Fibroblast of lung (primary cell): ENCODE measurements at regions not wholly inside any gene's neighbourhood (a gene's known extent, or its start where the extent isn't known, plus 50 kb on each side); places are given as distances from the start of the nearest gene placed in this dataset.

Source experiments
- DNase-seq, 2 donors: peaks; one replicate each; pipeline versions ENCODE4 v3.0.0 to v3.0.0-alpha.2; 2010; ENCODE audit warnings: low read depth in 2 of 2
- H2AFZ ChIP-seq: 2 replicates; pipeline ENCODE4 v1.5.1; 2012; ENCODE audit warnings: low read length, control low read depth, inconsistent platforms
- H3K27ac ChIP-seq: 2 replicates; pipeline ENCODE4 v1.5.1; 2011; ENCODE audit warnings: low read length, control low read depth; ENCODE audit not compliant: insufficient read depth
- H3K27me3 ChIP-seq: 2 replicates; pipeline ENCODE4 v1.5.1; 2011; ENCODE audit warnings: mild to moderate bottlenecking, low read length; ENCODE audit not compliant: control insufficient read depth, insufficient read depth
- H3K36me3 ChIP-seq: 2 replicates; pipeline ENCODE4 v1.5.1; 2011; ENCODE audit warnings: low read length; ENCODE audit not compliant: control insufficient read depth, insufficient read depth
- H3K4me1 ChIP-seq: 2 replicates; pipeline ENCODE4 v1.5.1; 2011; ENCODE audit warnings: low read length; ENCODE audit not compliant: control insufficient read depth, insufficient read depth; ENCODE audit errors: extremely low read depth
- H3K4me2 ChIP-seq: 2 replicates; pipeline ENCODE4 v1.5.1; 2011; ENCODE audit warnings: low read length, control low read depth; ENCODE audit not compliant: insufficient read depth; ENCODE audit errors: extremely low read depth
- H3K4me3 ChIP-seq, 4 experiments: fragments of 200-600 bp in 1 of 4; sonication (generic) in 1 of 4; replicated peaks in 1 of 4; 2 replicates each; pipeline ENCODE4 v1.5.1; 2011 to 2016; ENCODE audit warnings: low read length in 4 of 4, low read depth in 3 of 4, mild to moderate bottlenecking in 3 of 4, control low read depth in 2 of 4, inconsistent platforms in 1 of 4, mixed read lengths in 1 of 4; ENCODE audit not compliant: insufficient read depth in 1 of 4; ENCODE audit errors: control extremely low read depth in 1 of 4
- H3K79me2 ChIP-seq: 2 replicates; pipeline ENCODE4 v1.5.1; 2012; ENCODE audit warnings: mild to moderate bottlenecking, low read length, inconsistent platforms; ENCODE audit not compliant: control insufficient read depth, insufficient read depth
- H3K9ac ChIP-seq: 2 replicates; pipeline ENCODE4 v1.5.1; 2011; ENCODE audit warnings: mild to moderate bottlenecking, low read length, control low read depth; ENCODE audit not compliant: insufficient read depth
- H3K9me3 ChIP-seq: 2 replicates; pipeline ENCODE4 v1.5.1; 2012; ENCODE audit warnings: low read depth, low read length; ENCODE audit not compliant: control insufficient read depth, insufficient read depth
- H4K20me1 ChIP-seq: 2 replicates; pipeline ENCODE4 v1.5.1; 2011; ENCODE audit warnings: low read length; ENCODE audit not compliant: control insufficient read depth, insufficient read depth; ENCODE audit errors: extremely low read depth
- EZH2 ChIP-seq: IDR thresholded peaks from 2 replicates; pipeline ENCODE4 v1.5.1; 2012; ENCODE audit warnings: low read length, control low read depth, mild to moderate bottlenecking; ENCODE audit errors: missing control alignments
- TF ChIP-seq, protein P1 (sequence below), 2 donors: IDR thresholded peaks in 1 of 2; conservative IDR thresholded peaks in 1 of 2; 1 replicate in 1 of 2; 2 replicates in 1 of 2; pipeline ENCODE4 v1.5.1; 2011 to 2012; ENCODE audit warnings: low read length in 2 of 2, control low read depth in 1 of 2, inconsistent platforms in 1 of 2, low read depth in 1 of 2, mild to moderate bottlenecking in 1 of 2

DNA sequence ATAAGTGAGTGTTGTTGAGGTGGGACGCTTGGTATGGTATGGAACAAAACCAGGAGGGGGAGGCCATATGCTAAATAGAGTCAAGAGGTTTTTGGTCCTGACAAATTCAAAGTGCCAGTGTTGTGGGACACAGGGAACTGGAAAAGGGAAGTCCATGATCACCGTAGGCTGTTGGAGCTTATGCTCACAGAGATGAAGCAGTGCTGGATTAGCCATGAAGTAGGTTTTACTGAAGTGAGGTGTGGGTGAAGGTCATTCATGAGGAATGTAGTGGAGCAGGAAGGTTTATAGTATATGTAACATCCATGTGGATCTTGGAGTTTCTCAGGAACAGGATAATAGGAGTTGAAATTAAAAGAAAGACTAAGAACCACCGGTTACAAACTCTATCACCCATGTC is 256.1 kb upstream of the PITX2 start:
- TF ChIP-seq, protein P1, sequence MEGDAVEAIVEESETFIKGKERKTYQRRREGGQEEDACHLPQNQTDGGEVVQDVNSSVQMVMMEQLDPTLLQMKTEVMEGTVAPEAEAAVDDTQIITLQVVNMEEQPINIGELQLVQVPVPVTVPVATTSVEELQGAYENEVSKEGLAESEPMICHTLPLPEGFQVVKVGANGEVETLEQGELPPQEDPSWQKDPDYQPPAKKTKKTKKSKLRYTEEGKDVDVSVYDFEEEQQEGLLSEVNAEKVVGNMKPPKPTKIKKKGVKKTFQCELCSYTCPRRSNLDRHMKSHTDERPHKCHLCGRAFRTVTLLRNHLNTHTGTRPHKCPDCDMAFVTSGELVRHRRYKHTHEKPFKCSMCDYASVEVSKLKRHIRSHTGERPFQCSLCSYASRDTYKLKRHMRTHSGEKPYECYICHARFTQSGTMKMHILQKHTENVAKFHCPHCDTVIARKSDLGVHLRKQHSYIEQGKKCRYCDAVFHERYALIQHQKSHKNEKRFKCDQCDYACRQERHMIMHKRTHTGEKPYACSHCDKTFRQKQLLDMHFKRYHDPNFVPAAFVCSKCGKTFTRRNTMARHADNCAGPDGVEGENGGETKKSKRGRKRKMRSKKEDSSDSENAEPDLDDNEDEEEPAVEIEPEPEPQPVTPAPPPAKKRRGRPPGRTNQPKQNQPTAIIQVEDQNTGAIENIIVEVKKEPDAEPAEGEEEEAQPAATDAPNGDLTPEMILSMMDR (conservative IDR thresholded peaks at IDR 0.05 in 1 of 2, IDR thresholded peaks at IDR 0.05 in 1 of 2; ENCODE audit: low read depth in 1 of 2, low read length in 2 of 2), result no peak
- TF ChIP-seq EZH2, result no peak
- no peaks in the 10 kb centered on the region for H3K79me2 ChIP-seq
- no peaks in the 10 kb centered on the region for H3K4me1 ChIP-seq
- no peaks in the 10 kb centered on the region for H3K36me3 ChIP-seq
- no peak overlapping the region for H2AFZ ChIP-seq
- no peaks in the 10 kb centered on the region for H4K20me1 ChIP-seq
- H3K27ac ChIP-seq, result no peak overlapping the region
- H3K9ac ChIP-seq, result no peak overlapping the region
- H3K27me3 ChIP-seq, result no peaks in the 10 kb centered on the region
- H3K9me3 ChIP-seq, result no peaks in the 10 kb centered on the region
- no peak overlapping the region for H3K4me3 ChIP-seq
- no peak overlapping the region for H3K4me2 ChIP-seq
- DNase-seq, result no peak

- Histone ChIP-seq H3K4me2 (no peak overlapping the region), H2AFZ (no peak overlapping the region), H4K20me1 (no peaks in the 10 kb centered on the region), H3K4me1 (no peaks in the 10 kb centered on the region), H3K9ac (no peak overlapping the region), H3K9me3 (no peaks in the 10 kb centered on the region), H3K79me2 (no peaks in the 10 kb centered on the region), H3K27ac (no peak overlapping the region), H3K27me3 (no peaks in the 10 kb centered on the region), H3K36me3 (no peaks in the 10 kb centered on the region), H3K4me3 (no peak overlapping the region)
- TF ChIP-seq, protein P1 (conservative IDR thresholded peaks at IDR 0.05 in 1 of 2, IDR thresholded peaks at IDR 0.05 in 1 of 2; ENCODE audit: low read depth in 1 of 2, low read length in 2 of 2), result no peak
- no peak for TF ChIP-seq EZH2
- no peak for DNase-seq
Measured at GRCh38 chr4:110886270-110886669, 263.4 kb upstream of the PITX2 start.

DNA sequence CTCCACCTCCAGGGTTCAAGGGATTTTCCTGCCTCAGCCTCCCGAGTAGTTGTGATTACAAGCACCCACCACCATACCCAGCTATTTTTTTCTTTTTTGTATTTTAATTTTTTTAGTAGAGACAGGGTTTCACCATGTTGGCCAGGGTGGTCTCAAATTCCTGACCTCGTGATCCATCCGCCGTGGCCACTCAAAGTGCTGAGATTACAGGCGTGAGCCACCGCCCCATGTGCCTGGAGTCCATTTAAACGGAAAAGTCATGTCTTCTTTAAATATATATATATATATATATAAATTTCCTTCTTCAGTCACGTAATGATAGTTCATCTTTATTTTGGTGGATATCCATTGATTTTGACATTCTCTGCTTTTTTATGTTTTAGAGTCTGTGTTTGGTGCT is 264.0 kb upstream of the PITX2 start:
- Histone ChIP-seq H3K9ac (no peak overlapping the region), H3K9me3 (no peaks in the 10 kb centered on the region), H3K4me1 (no peaks in the 10 kb centered on the region), H4K20me1 (no peaks in the 10 kb centered on the region), H2AFZ (no peak overlapping the region), H3K4me2 (no peak overlapping the region), H3K79me2 (no peaks in the 10 kb centered on the region), H3K4me3 (no peak overlapping the region), H3K36me3 (no peaks in the 10 kb centered on the region), H3K27ac (no peak overlapping the region), H3K27me3 (no peaks in the 10 kb centered on the region)
- TF ChIP-seq, protein P1 (conservative IDR thresholded peaks at IDR 0.05 in 1 of 2, IDR thresholded peaks at IDR 0.05 in 1 of 2; ENCODE audit: low read depth in 1 of 2, low read length in 2 of 2), result no peak
- no peak for TF ChIP-seq EZH2
- no peak for DNase-seq
